Dermis blood vessel endothelial cell (primary cell): ENCODE measurements at regions not wholly inside any gene's neighbourhood (a gene's known extent, or its start where the extent isn't known, plus 50 kb on each side); places are given as distances from the start of the nearest gene placed in this dataset.
"Not testable (repeated sequence)": the region's sequence is repeated elsewhere in the genome, so short reads cannot be mapped to it uniquely, and the experiment has no call there.

Experiments
- DNase-seq: peaks from one replicate; pipeline ENCODE4 v3.0.0; 2010

DNA sequence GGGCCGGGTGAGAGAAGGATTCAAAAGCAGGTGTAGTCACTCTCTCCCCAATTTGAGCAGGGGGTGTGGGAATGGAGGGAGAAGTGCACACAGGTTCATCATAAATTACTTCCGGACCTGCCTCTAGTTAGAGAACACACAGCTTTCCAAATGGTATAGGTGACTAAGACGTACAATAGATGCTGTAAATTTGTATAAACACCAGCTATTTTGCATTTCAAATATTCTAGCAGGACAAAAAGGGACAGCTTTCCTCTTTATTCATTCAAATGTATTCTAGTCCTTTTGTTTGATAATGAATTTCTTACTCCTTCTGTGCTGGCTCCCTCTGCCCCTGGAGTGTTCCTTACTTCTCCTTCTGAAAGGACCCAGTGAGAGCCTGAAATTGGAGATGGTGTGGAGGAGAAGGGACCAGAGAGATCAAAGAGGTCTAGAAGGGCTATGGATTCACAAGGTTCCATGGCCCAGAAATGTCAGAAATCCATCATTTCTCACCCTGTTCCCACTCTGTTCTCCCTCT lies 53.2 kb upstream of the SH3BP4 start:
- DNase-seq, result no peak

GRCh38 chr2:234888442-234888841 lies 63.4 kb upstream of the SH3BP4 start:
- DNase-seq, result not testable (repeated sequence)

- no peak for DNase-seq
These were observed 64.6 kb upstream of the SH3BP4 start for GRCh38 chr2:234887195-234887594.

DNA sequence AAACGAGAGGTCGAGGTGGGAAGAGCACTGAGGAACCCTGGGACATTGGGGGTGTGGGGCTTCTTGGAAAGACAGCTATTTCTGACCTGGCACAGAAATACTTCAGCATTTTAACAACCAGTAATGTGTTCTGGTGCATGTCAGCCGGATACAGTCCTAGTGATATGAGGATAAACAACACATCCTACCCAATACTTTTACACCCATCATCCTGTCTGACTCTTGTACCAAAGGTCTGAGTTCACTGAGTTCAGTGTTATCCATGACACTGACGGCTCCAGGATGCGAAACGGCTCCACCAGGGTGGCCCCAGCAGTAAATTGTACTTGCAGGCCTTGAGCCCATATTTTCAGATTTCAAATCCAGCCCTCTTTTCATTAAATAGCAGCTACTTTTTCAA lies 65.9 kb upstream of the SH3BP4 start:
- no peak for DNase-seq

- no peak for DNase-seq
These were observed 66.7 kb upstream of the SH3BP4 start for GRCh38 chr2:234885118-234885517.

DNA sequence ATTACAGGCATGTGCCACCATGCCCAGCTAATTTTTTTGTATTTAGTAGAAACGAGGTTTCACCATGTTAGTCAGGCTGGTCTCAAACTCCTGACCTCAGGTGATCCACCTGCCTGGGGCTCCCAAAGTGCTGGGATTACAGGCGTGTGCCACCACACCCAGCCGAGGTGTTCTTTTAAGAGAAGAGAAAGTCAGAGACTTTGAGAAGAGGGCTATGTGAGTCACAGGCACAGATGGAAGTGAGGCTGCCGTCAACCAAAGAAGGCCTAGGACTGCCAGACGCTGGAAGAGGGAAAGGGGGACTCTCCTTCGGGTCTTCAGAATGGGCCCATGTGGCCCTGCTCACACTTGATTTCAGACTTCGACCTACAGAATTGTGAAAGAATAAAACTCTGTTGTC lies 67.2 kb upstream of the SH3BP4 start:
- no peak for DNase-seq

GRCh38 chr2:234881413-234882241 lies 70.2 kb upstream of the SH3BP4 start:
- DNase-seq, result peak; percentile 85

GRCh38 chr2:234880551-234881211 lies 71.1 kb upstream of the SH3BP4 start:
- peak; percentile 85 for DNase-seq

DNA sequence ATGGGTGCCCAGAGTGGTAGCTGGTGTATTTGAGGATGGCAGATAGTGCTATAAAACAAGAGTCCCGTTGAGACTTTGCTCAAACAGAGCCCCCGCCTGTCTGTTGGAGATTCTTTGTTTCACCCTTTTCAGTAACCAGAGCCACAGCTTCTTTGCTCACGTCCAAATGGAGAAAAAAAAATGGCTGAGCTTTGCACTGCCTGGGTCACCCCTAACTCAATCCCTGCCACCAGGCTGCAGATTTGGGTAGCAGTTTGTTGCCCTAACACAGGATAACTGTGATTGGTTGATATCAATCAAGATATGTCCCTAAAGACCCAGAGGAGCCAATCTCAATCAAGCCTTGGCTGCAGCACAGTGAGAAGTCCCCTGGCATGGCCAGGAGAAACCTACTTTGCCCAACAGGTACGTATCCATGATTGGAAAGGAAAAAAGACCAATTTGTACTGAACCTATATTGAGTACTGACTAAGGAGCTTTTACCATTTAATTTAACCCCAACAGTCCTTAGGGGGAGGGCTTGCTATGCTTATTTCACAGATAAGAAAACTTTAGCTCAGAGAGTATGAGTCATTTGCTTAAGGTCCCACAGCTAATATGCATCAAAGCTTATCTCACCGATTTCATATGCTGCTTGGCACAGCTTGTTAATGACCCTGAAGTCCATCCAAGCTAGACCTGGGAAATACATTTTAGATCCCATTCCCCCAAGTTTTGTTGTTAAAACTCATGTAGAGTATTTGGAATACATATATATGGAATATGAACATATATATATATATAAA lies 72.0 kb upstream of the SH3BP4 start:
- peak; percentile 86 for DNase-seq

GRCh38 chr2:234876621-234877020 lies 75.2 kb upstream of the SH3BP4 start:
- not testable (repeated sequence) for DNase-seq

DNA sequence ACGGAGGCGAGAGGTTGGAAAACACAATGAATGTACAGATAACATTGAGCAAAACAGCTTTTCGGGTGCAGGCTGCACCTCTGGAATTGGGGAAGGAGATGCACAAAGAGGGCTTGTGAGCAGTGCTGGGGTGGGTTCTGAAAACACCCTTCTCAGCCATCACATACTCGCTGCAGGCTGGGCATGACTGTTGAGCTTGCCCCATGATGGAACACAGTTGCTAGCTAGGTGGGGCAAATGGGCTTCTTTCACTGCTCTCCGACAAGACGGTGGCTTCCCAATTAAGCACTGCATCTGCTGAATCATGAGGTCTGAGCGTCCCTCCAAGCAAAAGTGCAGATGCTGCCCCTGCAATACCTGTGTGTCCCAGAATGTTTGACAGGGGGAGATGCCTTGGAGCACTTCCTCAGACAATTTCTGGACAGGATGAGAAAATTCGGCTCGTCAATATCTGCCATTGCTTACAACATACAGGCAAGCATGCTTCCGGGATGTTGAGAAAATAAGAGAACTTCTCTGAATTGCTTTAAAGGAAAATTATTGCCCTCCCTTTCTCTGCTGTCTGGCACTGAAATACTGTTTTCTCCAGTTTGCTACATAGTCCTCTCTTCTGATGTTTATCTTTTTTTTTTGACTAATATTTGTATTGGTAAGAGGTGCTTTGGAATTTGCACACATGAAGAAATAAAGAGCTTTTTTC lies 77.3 kb upstream of the SH3BP4 start:
- no peak for DNase-seq

DNA sequence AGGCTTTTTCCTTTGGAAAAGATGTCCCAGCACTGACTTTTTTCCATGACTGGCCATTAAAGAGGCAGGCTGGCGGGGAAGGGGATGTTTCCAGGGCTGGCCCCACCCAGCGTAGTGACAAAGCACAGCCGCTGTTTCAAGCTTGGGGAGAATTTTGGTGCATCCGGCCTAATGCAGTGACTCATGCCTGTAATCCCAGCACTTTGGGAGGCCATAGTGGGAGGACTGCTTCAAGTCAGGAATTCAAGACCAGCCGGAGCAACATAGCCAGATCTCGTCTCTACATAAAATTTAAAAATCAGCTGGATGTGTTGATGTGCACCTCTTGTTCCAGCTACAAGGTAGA lies 78.0 kb upstream of the SH3BP4 start:
- DNase-seq, result no peak

DNA sequence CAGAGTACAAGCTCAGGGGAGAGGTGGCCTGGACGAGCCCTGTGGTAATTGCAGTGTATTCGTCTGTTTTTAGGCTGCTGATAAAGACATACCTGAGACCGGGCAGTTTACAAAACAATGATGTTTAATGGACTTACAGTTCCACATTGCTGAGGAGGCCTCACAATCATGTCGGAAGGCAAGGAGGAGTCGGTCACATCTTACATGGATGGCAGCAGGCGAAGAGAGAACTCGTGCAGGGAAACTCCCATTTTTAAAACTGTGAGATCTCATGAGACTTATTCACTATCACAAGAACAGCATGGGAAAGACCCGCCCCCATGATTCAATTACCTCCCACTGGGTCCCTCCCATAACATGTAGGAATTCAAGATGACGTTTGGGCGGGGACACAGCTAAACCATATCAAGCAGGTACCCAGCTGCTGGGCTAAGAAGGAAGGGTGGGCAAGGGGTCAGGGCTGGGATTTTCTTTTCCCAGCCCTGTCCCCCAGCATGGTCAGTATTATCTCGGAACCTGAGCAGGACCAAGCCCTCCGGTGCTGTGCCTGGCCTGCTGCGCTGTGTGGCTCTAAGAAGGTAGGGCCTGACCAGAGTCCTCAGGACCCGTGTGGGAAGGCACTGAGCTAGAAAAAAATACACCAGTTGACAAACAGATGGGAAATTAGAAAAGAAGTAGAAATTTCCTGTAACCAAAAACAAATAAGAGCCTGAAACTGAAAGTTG lies 78.6 kb upstream of the SH3BP4 start:
- DNase-seq, result no peak

GRCh38 chr2:234869969-234870368 lies 81.8 kb upstream of the SH3BP4 start:
- no peak for DNase-seq

DNA sequence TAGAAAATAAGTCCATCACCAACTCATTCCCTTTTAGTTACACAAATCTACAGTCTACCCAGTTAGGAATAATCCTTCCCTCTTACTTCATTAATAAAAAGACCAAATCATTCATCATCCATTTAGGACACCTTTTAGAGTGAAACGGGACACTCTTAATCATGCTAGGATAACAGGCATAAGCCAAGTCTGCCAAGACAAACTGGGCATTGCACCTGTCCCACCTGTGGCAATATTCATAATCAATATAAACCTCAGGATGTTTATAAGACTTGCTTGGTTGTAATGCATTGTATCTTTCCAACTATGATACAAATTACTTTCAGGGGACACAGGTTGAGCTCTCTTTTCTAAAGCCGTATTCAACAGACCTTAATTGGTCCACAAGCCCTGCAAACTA lies 82.7 kb upstream of the SH3BP4 start:
- DNase-seq, result no peak

DNA sequence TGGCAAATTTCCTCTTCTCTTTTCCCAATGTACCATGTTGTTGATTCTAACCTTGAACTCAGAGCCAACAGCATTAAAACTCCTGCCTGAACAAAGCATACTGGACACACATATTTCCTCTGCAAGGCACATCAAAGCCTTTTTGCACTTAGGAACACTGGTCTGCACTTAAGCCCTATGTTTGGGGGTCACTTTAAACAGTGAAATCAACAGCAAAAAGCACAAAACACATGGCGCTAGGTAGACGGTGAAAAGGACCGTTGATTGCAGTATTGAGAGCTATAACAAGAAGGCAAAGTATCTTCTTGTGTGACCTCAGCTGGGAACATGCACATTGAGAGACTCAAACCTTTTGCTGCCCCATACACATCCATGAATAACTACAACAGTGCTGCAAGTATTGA lies 83.9 kb upstream of the SH3BP4 start:
- no peak for DNase-seq

DNA sequence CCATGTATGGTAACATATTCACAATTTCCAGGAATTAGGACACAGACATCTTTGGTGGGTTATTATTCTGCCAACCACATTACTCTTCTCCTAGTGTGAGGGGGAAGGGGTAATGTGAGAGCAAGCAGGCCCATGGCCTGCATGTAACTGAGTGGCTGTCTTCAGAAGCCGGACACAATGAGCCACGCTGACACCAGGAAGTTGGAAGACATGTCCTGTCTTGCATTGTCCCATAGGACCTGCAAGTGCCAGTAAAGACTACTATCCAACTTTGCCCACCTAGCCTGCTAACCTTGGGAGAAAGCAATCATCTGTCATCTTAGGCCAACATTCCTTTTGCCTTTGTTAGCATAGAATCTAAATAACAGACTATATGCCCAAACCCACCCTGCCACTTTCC lies 86.2 kb upstream of the SH3BP4 start:
- DNase-seq, result no peak

- no peak for DNase-seq
These were observed 86.8 kb upstream of the SH3BP4 start for GRCh38 chr2:234865040-234865439.

DNA sequence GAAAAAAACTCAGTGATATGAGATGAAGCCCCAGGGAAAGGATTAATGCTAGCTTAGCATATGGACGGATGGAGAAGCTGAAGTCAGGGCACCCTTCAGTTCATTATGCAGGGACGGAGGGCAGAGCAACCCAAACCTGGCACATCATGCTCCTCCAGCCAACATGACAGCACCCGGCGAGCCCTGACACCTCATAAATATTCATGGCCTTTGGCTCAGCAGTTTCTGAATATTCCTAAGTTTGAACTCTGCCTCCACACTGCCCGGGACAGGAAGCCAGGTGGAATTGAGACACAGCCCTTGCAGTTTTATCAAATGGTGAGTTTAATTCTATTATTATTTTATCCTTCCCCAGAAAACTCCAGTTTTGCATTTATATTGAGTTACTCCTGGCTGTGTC lies 87.3 kb upstream of the SH3BP4 start:
- DNase-seq, result no peak

DNA sequence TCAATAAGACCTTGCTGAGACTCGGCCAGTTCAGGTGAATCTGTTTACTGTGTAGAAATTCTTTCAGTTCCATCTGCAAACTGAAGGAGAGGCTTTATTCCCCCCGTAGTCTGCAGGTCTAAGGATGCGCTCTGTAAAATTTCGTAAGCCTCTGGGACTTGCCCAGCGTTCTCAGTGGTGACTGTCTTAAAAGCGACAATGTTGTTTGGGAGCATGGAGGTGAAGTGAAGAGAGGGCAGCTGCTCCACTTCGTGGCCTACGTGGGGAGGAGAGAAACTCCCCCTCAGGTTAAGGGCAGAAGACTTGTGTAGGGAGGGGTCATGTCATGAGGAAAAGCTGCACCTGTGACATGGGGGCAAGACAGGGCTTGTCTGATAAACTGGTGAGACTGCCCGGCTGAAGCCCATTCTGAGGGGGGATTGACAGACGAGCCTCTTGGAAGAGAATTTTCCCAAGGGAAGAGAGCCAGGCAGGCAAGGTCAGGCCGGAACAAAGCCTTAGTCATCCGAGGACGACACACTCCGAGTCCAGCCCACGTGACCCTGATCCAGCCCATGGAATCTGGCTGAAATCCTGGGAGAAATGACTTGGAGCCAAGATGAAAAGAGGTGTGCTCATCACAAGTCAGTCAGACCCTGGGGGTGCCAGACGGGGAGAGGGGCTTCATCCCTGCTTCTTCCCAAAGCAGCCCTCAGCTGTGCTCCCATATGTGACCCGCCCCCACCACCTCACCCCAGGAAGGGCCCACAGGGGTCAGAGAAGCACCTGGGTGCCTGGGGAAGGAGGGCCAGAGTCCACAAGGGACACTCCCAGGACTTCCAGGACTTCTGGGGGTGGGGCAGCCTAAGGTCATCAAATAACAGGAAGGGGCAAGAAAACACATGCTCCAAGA lies 88.5 kb upstream of the SH3BP4 start:
- peak; percentile 65 for DNase-seq
